ENCODE measurements at regions not wholly inside any gene's neighbourhood (a gene's known extent, or its start where the extent isn't known, plus 50 kb on each side); places are given as distances from the start of the nearest gene placed in this dataset.

DNA sequence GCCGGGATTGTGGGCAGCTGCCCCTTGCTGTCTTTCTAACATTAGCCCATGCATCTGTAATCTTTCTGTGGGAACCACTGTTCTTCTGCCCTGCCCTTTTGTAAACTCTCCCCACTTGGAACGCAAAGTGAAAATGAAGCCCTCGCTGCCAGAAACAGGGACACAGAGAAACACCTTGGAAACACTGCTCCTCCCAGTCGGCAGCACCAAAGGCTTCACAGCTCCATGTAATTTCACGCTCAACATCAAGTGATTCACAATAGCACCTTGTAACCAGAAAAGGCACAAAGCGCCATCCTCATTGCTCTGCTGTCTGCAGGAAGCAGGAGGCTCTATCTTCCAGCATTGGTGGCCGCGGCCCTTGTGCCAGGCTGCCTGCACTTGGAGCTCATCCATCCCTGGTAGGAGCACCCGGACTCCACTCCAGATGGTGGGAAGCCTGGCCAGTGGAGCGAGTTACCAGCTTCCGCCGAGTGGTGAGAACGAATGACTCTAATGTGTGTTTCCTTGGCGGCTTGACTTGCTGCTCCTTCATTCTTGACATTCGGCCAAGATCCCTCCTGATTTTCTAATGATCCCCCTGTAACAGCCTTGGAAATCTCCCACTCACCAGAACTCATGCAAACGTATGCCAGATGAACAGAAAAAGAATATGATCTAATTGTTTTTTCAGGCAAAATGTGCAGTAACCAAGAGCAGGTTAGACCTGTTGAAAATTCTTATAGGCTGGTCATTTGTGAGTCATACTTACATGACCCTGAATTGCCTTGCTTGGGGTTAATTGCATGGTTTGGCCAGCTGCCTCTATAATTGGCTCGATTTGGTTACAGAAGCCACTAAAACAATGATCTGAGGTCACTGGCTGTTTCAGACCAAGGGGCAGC is 169.1 kb upstream of the CDYL start:
- Histone ChIP-seq H3K4me3 (no peak overlapping the region), H3K4me1 (peaks cover 10% of the 10 kb centered on the region), H3K36me3 (replicated peaks in 1 of 2; ENCODE audit: insufficient read depth in 1 of 2, low read depth in 2 of 2) (no peaks in the 10 kb centered on the region), H3K27me3 (no peaks in the 10 kb centered on the region), H3K9me3 (no peaks in the 10 kb centered on the region), H3K27ac (peak overlapping the region in 2 of 4 donors; percentile 55 to 58)
- intact Hi-C loops (cut with DNase I): no loop called here
- WGBS, 2 donors: 33 to 49% methylated on average over 11 to 17 of the region's 17 CpGs
- no peak for TF ChIP-seq POLR2A (IDR thresholded peaks at IDR 0.05)
- TF ChIP-seq, protein P1, sequence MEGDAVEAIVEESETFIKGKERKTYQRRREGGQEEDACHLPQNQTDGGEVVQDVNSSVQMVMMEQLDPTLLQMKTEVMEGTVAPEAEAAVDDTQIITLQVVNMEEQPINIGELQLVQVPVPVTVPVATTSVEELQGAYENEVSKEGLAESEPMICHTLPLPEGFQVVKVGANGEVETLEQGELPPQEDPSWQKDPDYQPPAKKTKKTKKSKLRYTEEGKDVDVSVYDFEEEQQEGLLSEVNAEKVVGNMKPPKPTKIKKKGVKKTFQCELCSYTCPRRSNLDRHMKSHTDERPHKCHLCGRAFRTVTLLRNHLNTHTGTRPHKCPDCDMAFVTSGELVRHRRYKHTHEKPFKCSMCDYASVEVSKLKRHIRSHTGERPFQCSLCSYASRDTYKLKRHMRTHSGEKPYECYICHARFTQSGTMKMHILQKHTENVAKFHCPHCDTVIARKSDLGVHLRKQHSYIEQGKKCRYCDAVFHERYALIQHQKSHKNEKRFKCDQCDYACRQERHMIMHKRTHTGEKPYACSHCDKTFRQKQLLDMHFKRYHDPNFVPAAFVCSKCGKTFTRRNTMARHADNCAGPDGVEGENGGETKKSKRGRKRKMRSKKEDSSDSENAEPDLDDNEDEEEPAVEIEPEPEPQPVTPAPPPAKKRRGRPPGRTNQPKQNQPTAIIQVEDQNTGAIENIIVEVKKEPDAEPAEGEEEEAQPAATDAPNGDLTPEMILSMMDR (IDR thresholded peaks at IDR 0.05): no peak
- peak; percentile 17 to 42 (median 29) for DNase-seq
- peak; percentile 80 for ATAC-seq

DNA sequence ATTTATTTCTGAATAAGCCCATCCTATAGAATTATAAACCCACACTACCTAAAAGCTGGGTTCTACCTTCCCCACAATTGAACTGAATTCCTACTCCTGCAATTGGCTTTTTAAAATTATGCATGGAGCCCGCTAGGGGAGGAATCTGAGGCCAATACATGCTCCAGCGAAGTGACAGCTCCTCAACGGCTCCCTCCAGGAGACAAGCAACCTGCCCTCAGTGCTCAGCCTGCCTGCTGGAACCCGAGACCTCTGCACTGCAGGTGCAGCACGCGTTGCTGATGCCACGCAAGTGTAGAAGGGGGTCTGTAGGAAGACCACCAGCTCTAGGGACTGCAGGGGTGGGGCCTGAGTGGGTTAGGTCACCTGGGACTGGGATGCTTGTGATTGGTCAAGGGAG is 170.2 kb upstream of the CDYL start:
- H3K4me1 ChIP-seq: peaks cover 10% of the 10 kb centered on the region
- no peaks in the 10 kb centered on the region for H3K9me3 ChIP-seq
- ATAC-seq: no peak
- DNase-seq: no peak
- no peak for TF ChIP-seq POLR2A (IDR thresholded peaks at IDR 0.05)
- TF ChIP-seq, protein P1 (IDR thresholded peaks at IDR 0.05): no peak
- no peaks in the 10 kb centered on the region for H3K36me3 ChIP-seq (replicated peaks in 1 of 2; ENCODE audit: insufficient read depth in 1 of 2, low read depth in 2 of 2)
- WGBS, 2 donors: 70 to 85% methylated on average over 7 of the region's 7 CpGs
- no peak overlapping the region for H3K4me3 ChIP-seq
- H3K27ac ChIP-seq: no peak overlapping the region
- no peaks in the 10 kb centered on the region for H3K27me3 ChIP-seq
- intact Hi-C loops (cut with DNase I): no loop called here

DNA sequence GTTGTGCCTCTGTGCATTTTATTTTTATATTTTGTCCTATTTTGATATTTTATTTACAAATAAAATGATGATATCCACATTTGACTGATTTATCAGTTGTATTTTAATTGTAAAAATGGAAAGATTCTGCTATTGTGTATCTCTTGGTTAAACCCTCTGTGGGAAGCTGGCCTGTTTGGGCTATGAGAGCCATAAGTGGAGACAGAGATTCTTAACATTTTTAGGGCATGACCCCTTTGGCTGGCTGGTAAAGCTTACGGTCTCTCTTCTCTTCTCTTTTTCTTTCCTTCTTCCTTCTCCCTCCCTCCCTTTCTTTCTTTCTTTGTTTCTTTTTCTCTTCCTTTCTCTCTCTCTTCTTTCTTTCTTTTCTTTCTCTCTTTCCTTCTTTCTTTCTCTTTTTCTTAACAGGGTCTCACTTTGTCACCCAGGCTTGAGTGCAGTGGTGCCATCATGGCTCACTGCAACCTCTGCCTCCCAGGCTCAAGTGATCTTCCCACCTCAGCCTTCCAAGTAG is 172.3 kb upstream of the CDYL start:
- no peaks in the 10 kb centered on the region for H3K9me3 ChIP-seq

DNA sequence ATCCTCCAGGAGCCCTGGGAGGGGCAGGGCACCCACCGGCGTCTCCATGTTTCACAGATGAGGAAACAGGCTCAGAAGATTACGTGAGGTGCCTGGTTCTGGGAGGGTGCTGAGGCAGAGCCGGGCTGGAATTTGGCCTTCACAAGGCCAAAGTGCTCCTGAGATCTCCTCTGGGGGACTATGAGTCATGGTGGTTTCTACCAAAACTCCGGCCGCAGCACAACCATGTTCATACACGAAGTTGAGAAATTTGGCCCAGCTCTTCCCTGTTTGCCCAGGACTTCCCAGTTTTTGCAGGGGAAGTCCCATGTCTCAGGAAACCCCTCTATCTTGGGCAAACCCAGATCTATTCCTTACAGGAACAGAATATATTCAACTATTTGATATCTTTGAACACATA is 172.9 kb upstream of the CDYL start:
- Histone ChIP-seq H3K36me3 (replicated peaks in 1 of 2; ENCODE audit: insufficient read depth in 1 of 2, low read depth in 2 of 2) (no peaks in the 10 kb centered on the region), H3K4me3 (no peak overlapping the region), H3K9me3 (no peaks in the 10 kb centered on the region), H3K27ac (no peak overlapping the region), H3K4me1 (peaks cover 10% of the 10 kb centered on the region), H3K27me3 (no peaks in the 10 kb centered on the region)
- ATAC-seq (no peak), DNase-seq (peak in 2 of 4 donors; percentile 31)
- 70 to 73% methylated on average over 7 of the region's 7 CpGs for WGBS, 2 donors
- intact Hi-C loops (cut with DNase I): no loop called here
- no peak for TF ChIP-seq POLR2A (IDR thresholded peaks at IDR 0.05)
- TF ChIP-seq, protein P1 (IDR thresholded peaks at IDR 0.05): no peak

More for the DNA sequence above, 172.3 kb upstream of the CDYL start:
- TF ChIP-seq POLR2A (IDR thresholded peaks at IDR 0.05): no peak
- TF ChIP-seq, protein P1 (IDR thresholded peaks at IDR 0.05): no peak
- no peaks in the 10 kb centered on the region for H3K36me3 ChIP-seq (replicated peaks in 1 of 2; ENCODE audit: insufficient read depth in 1 of 2, low read depth in 2 of 2)
- no peaks in the 10 kb centered on the region for H3K27me3 ChIP-seq
- DNase-seq (no peak), ATAC-seq (no peak)
- H3K27ac ChIP-seq: no peak overlapping the region
- intact Hi-C loops (cut with DNase I): no loop called here
- H3K4me1 ChIP-seq: peaks cover 10% of the 10 kb centered on the region
- WGBS, 2 donors: 88 to 100% methylated on average over 1 of the region's 1 CpG
- H3K4me3 ChIP-seq: no peak overlapping the region

All from body of pancreas (tissue), 4 donors.